IMR-90 (cell line): ENCODE measurements at regions not wholly inside any gene's neighbourhood (a gene's known extent, or its start where the extent isn't known, plus 50 kb on each side); places are given as distances from the start of the nearest gene placed in this dataset.

Experiments
- ATAC-seq: fragments of 200-7000 bp; cut with Tn5 transposase; 2 replicates; pipeline ENCODE4 v1.9.1; 2020; ENCODE audit warnings: low read depth, mild to moderate bottlenecking, moderate library complexity
- BruUV-seq: library from RNA; stranded (reverse); fragments of 400-500 nt; replicated peaks from 2 replicates; lab custom pipeline; 2021; lab: Mats Ljungman, UMichigan
- CTCF ChIA-PET: fragments of 300-600 bp; formaldehyde crosslinking; extraction: SDS; loops from one replicate; lab custom pipeline; 2021; ENCODE audit warnings: antibody characterized with exemption; lab: Yijun Ruan, JAX
- POLR2A ChIA-PET: fragments of 300-600 bp; sonication (Branson Sonifier 250); formaldehyde crosslinking; loops from one replicate; lab custom pipeline; 2022; ENCODE audit warnings: antibody characterized with exemption; ENCODE audit not compliant: unreplicated experiment; lab: Charles Lee
- DNase-seq: peaks from one replicate; pipeline ENCODE4 v3.0.0; 2013
- H2AFZ ChIP-seq: replicated peaks from 2 replicates; pipeline ENCODE3; 2013; ENCODE audit warnings: low read length, mild to moderate bottlenecking; ENCODE audit not compliant: poor library complexity
- H2AK5ac ChIP-seq: 2 replicates; pipeline ENCODE4 v1.6.1; 2013; ENCODE audit warnings: low read depth, low read length, inconsistent platforms
- H2AK9ac ChIP-seq: replicated peaks from 2 replicates; pipeline ENCODE3; 2013; ENCODE audit warnings: mild to moderate bottlenecking, low read depth, low read length, moderate library complexity; ENCODE audit not compliant: poor library complexity
- H2BK120ac ChIP-seq: 2 replicates; pipeline ENCODE4 v1.6.1; 2013; ENCODE audit warnings: low read depth, low read length, inconsistent platforms
- H2BK15ac ChIP-seq: 3 replicates; pipeline ENCODE4 v1.6.1; 2013; ENCODE audit warnings: low read depth, low read length, inconsistent platforms
- H2BK20ac ChIP-seq: 2 replicates; pipeline ENCODE4 v1.6.1; 2013; ENCODE audit warnings: low read depth, mild to moderate bottlenecking, inconsistent platforms, low read length, moderate library complexity
- H2BK5ac ChIP-seq: 2 replicates; pipeline ENCODE4 v1.6.1; 2013; ENCODE audit warnings: mild to moderate bottlenecking, low read depth, low read length, inconsistent platforms; ENCODE audit not compliant: poor library complexity, severe bottlenecking
- H3K14ac ChIP-seq: replicated peaks from 2 replicates; pipeline ENCODE4 v1.6.1; 2013; ENCODE audit warnings: low read depth, low read length, inconsistent platforms
- H3K18ac ChIP-seq: 2 replicates; pipeline ENCODE4 v1.6.1; 2013; ENCODE audit warnings: low read depth, low read length, control low read depth
- H3K23ac ChIP-seq: 2 replicates; pipeline ENCODE4 v1.6.1; 2013; ENCODE audit warnings: low read depth, low read length, inconsistent platforms
- H3K27ac ChIP-seq: 2 replicates; pipeline ENCODE4 v1.5.1; 2013; ENCODE audit warnings: mild to moderate bottlenecking, control low read depth, low read length; ENCODE audit not compliant: insufficient read depth
- H3K27me3 ChIP-seq: 2 replicates; pipeline ENCODE4 v1.6.1; 2013; ENCODE audit warnings: low read length; ENCODE audit not compliant: control insufficient read depth, insufficient read depth
- H3K36me3 ChIP-seq: 2 replicates; pipeline ENCODE4 v1.6.1; 2013; ENCODE audit warnings: low read length, mixed read lengths; ENCODE audit not compliant: control insufficient read depth, insufficient read depth
- H3K4ac ChIP-seq: 2 replicates; pipeline ENCODE4 v1.6.1; 2013; ENCODE audit warnings: low read depth, low read length, inconsistent platforms
- H3K4me1 ChIP-seq: 2 replicates; pipeline ENCODE4 v1.6.1; 2013; ENCODE audit warnings: low read length, mixed read lengths; ENCODE audit not compliant: control insufficient read depth, insufficient read depth
- H3K4me2 ChIP-seq: 2 replicates; pipeline ENCODE4 v1.6.1; 2013; ENCODE audit warnings: low read depth, mild to moderate bottlenecking, control low read depth, low read length, moderate library complexity
- H3K4me3 ChIP-seq: 2 replicates; pipeline ENCODE4 v1.5.1; 2013; ENCODE audit warnings: low read depth, mild to moderate bottlenecking, control low read depth, low read length, moderate library complexity; ENCODE audit not compliant: insufficient read depth
- H3K56ac ChIP-seq: 2 replicates; pipeline ENCODE4 v1.6.1; 2013; ENCODE audit warnings: low read length, inconsistent platforms; ENCODE audit not compliant: insufficient read depth; ENCODE audit errors: extremely low read depth
- H3K79me1 ChIP-seq, 2 experiments: 2 replicates each; pipeline ENCODE4 v1.6.1; 2013; ENCODE audit warnings: low read length in 2 of 2, inconsistent platforms in 1 of 2, low read depth in 1 of 2
- H3K9ac ChIP-seq: 2 replicates; pipeline ENCODE4 v1.6.1; 2013; ENCODE audit warnings: low read depth, low read length, control low read depth
- H3K9me1 ChIP-seq: 2 replicates; pipeline ENCODE4 v1.6.1; 2013; ENCODE audit warnings: low read length, inconsistent platforms; ENCODE audit not compliant: insufficient read depth
- H3K9me3 ChIP-seq: 2 replicates; pipeline ENCODE4 v1.6.1; 2013; ENCODE audit warnings: low read length; ENCODE audit not compliant: control insufficient read depth, insufficient read depth
- H4K20me1 ChIP-seq: 2 replicates; pipeline ENCODE4 v1.6.1; 2013; ENCODE audit warnings: low read length, inconsistent platforms; ENCODE audit not compliant: insufficient read depth
- H4K5ac ChIP-seq: 2 replicates; pipeline ENCODE4 v1.6.1; 2013; ENCODE audit warnings: mild to moderate bottlenecking, low read depth, low read length, control low read depth
- H4K8ac ChIP-seq, 2 experiments: 2 replicates each; pipeline ENCODE4 v1.6.1; 2013; ENCODE audit warnings: low read depth in 2 of 2, low read length in 2 of 2, control low read depth in 1 of 2, inconsistent platforms in 1 of 2
- H4K91ac ChIP-seq: 2 replicates; pipeline ENCODE4 v1.6.1; 2013; ENCODE audit warnings: low read depth, low read length, inconsistent platforms; ENCODE audit not compliant: insufficient read depth
- CEBPB ChIP-seq: IDR thresholded peaks from 2 replicates; pipeline ENCODE4 v1.6.1; 2012; ENCODE audit warnings: low read depth, low read length, improper control_type of control experiment
- RAD21 ChIP-seq: IDR thresholded peaks from 2 replicates; pipeline ENCODE4 v1.6.1; 2012; ENCODE audit warnings: low read length, improper control_type of control experiment
- WGBS, 2 experiments: methylation state at CpG; one replicate each; pipeline versions ENCODE4 v1.1.5 to v1.1.7; 2013; ENCODE audit warnings: missing lambda C conversion rate in 2 of 2; ENCODE audit not compliant: insufficient read length in 1 of 2; ENCODE audit errors: extremely low coverage in 2 of 2; 5-methylcytosine and 5-hydroxymethylcytosine counted together
- dilution Hi-C: fragments of 300-500 bp; cut with HindIII; formaldehyde crosslinking; loops from one replicate; pipeline ENCODE4 v1.14.3; 2018; ENCODE audit warnings: low sequenced_read_pairs; ENCODE audit not compliant: unreplicated experiment
- in situ Hi-C: fragments of 300-500 bp; cut with MboI; formaldehyde crosslinking; loops from 3 replicates; pipeline ENCODE4 v1.14.3; 2019; ENCODE audit warnings: low sequenced_read_pairs, inconsistent platforms, mixed read lengths
- intact Hi-C: fragments of 100-400 bp; cut with micrococcal nuclease; formaldehyde crosslinking; loops from 2 replicates; pipeline ENCODE4 v1.10.0; 2022

DNA sequence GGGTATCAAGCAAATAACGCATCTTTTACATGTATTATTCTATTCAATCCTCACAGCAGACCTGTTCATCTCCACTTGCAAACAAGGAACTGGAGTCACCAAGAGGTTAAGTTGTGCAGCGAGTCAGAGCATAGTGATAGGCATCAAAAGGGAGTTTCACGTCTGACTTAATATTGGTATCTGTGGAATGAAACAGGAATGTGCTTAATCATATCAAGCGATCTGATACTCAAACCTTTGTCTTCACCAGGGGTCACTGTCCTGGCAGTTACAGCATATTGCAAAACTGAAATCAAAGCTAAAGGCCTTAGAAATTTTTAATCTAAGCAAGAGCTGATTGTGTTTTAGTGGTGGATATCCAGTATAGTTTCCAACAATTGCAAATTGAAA is 271.6 kb downstream of the PLK2 start:
- no peak overlapping the region for H3K4me3 ChIP-seq
- H3K4me1 ChIP-seq, result peaks cover 3% of the 10 kb centered on the region
- H3K18ac ChIP-seq, result no peak overlapping the region; the same call in 1 of the 2 replicates
- no peak overlapping the region for H3K23ac ChIP-seq
- peak overlapping the region; percentile 59; the same call in 1 of the 2 replicates for H3K4me2 ChIP-seq
- H3K79me1 ChIP-seq, result no peaks in the 10 kb centered on the region
- peak; percentile 57; the same call in 1 of the 2 replicates for TF ChIP-seq CEBPB
- TF ChIP-seq RAD21, result no peak
- H2BK15ac ChIP-seq, result no peak overlapping the region
- BruUV-seq, result no TSS peak
- H4K5ac ChIP-seq, result no peak overlapping the region; the same call in 1 of the 2 replicates
- no peaks in the 10 kb centered on the region for H3K36me3 ChIP-seq
- no peak overlapping the region for H3K56ac ChIP-seq
- H3K9me3 ChIP-seq, result no peaks in the 10 kb centered on the region
- WGBS, 2 experiments, result no CpG with 5 or more reads among the region's 4 CpGs
- H2AK9ac ChIP-seq, result no peak overlapping the region
- no peak overlapping the region for H2BK20ac ChIP-seq
- H4K91ac ChIP-seq, result no peak overlapping the region
- POLR2A ChIA-PET, result no interaction called here
- H3K4ac ChIP-seq, result peak overlapping the region; percentile 8; the same call in 1 of the 2 replicates
- CTCF ChIA-PET, result interaction anchor here (0.6 to 1.8 kb wide), 4 partner anchors 11 to 409 kb away, joined by 3 to 4 read pairs (median 3); no protein-coding TSS in a partner anchor
- ATAC-seq (peak; percentile 83), DNase-seq (peak; percentile 70)
- H4K8ac ChIP-seq, result no peak overlapping the region
- H3K27ac ChIP-seq, result no peak overlapping the region
- no peaks in the 10 kb centered on the region for H3K27me3 ChIP-seq
- no peak overlapping the region for H3K9ac ChIP-seq
- H2AFZ ChIP-seq, result no peak overlapping the region
- H2AK5ac ChIP-seq, result no peak overlapping the region
- H3K9me1 ChIP-seq, result peaks cover 6% of the 10 kb centered on the region; the same call in 1 of the 2 replicates
- H2BK120ac ChIP-seq, result no peak overlapping the region
- no peak overlapping the region for H3K14ac ChIP-seq
- dilution Hi-C loops, result no loop called here
- H2BK5ac ChIP-seq, result no peak overlapping the region
- no peaks in the 10 kb centered on the region for H4K20me1 ChIP-seq
- intact Hi-C loops, result loop anchor here (2.0 to 5.0 kb wide), 4 partner anchors 271 to 891 kb away; no protein-coding TSS in a partner anchor
- in situ Hi-C loops, result no loop called here
